ENCODE measurements at regions not wholly inside any gene's neighbourhood (a gene's known extent, or its start where the extent isn't known, plus 50 kb on each side); places are given as distances from the start of the nearest gene placed in this dataset.

- ChIA-PET POLR2A (no interaction called here), CTCF (interaction anchor here (0.8 to 1.1 kb wide), 2 partner anchors 182 to 194 kb away, joined by 3 read pairs; no protein-coding TSS in a partner anchor)
- H3K36me3 ChIP-seq (replicated peaks in 1 of 2; ENCODE audit: control insufficient read depth in 1 of 2, insufficient read depth in 2 of 2, low read length in 1 of 2), result no peaks in the 10 kb centered on the region
- no peaks in the 10 kb centered on the region for H3F3A ChIP-seq (replicated peaks; ENCODE audit: insufficient read depth)
- no peak overlapping the region for H3K4me2 ChIP-seq
- no peak for DNase-seq
- TF ChIP-seq JUND (IDR thresholded peaks at IDR 0.05) (no peak), TEAD4 (IDR thresholded peaks at IDR 0.05; ENCODE audit: borderline replicate concordance, insufficient read depth) (no peak), RCOR1 (IDR thresholded peaks at IDR 0.05; ENCODE audit: low read length) (no peak), FOXJ3 (CRISPR knock-in tag; IDR thresholded peaks at IDR 0.05) (no peak), CHD2 (IDR thresholded peaks at IDR 0.05; ENCODE audit: low read length, partially characterized antibody) (no peak), CTCF (IDR thresholded peaks at IDR 0.05) (no peak)
- TF ChIP-seq, protein P1, sequence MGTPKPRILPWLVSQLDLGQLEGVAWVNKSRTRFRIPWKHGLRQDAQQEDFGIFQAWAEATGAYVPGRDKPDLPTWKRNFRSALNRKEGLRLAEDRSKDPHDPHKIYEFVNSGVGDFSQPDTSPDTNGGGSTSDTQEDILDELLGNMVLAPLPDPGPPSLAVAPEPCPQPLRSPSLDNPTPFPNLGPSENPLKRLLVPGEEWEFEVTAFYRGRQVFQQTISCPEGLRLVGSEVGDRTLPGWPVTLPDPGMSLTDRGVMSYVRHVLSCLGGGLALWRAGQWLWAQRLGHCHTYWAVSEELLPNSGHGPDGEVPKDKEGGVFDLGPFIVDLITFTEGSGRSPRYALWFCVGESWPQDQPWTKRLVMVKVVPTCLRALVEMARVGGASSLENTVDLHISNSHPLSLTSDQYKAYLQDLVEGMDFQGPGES (IDR thresholded peaks at IDR 0.05; ENCODE audit: low read depth, low read length), result no peak
- no peaks in the 10 kb centered on the region for H3K9me2 ChIP-seq
- no peak overlapping the region for H2AFZ ChIP-seq (ENCODE audit: low read depth)
- no peaks in the 10 kb centered on the region for H3K79me2 ChIP-seq (ENCODE audit: insufficient read depth)
- no peaks in the 10 kb centered on the region for H3K9me3 ChIP-seq
- H3K27me3 ChIP-seq (ENCODE audit: insufficient read depth), result no peaks in the 10 kb centered on the region; the same call in 1 of the 2 replicates
- H3K27ac ChIP-seq (ENCODE audit: low read depth in 2 of 2, low read length in 1 of 2), result no peak overlapping the region
- no peak overlapping the region for H3K4me3 ChIP-seq (ENCODE audit: low read depth in 2 of 2, low read length in 1 of 2)
- no peaks in the 10 kb centered on the region for H3K4me1 ChIP-seq (ENCODE audit: control insufficient read depth in 1 of 2, insufficient read depth in 2 of 2, low read depth in 1 of 2, low read length in 1 of 2)
- H4K20me1 ChIP-seq (ENCODE audit: insufficient read depth), result no peaks in the 10 kb centered on the region
- no peak overlapping the region for H3K9ac ChIP-seq
- 0% methylated on average over 1 of the region's 1 CpG for WGBS (ENCODE audit: low lambda C conversion rate)
These were observed 712.9 kb downstream of the MECOM start for GRCh38 chr3:168950622-168951021.

DNA sequence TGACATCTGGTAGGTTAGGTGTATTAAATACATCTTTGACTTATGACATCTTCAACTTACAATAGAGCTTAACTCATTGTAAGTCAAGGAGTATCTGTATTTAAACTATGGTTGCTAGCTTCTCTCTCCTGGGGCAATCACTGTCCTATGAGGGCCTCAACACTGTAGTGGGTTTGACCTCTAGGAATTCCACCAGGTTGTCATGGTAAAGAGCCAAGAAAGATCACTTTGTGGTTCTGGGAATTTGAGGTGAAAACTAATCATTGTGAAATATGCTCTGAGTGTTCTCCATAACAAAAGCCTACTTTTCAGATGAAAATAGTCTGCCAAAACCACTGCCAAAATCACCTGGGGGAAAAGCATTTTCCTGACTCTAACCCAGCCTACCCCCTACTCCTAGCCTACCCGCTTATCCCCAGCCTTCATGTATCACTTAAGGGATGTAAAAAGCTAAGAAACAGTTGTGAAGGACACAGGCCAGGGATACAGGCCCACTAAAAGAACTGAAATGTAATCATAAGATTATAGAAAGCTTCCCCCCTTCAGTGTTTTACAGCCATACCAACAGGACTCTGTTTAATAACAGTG, 723.8 kb downstream of the MECOM start:
- Histone ChIP-seq H3F3A (replicated peaks; ENCODE audit: insufficient read depth) (no peaks in the 10 kb centered on the region), H2AFZ (ENCODE audit: low read depth) (no peak overlapping the region), H3K27me3 (ENCODE audit: insufficient read depth) (no peaks in the 10 kb centered on the region), H4K20me1 (ENCODE audit: insufficient read depth) (no peaks in the 10 kb centered on the region), H3K27ac (ENCODE audit: low read depth in 2 of 2, low read length in 1 of 2) (no peak overlapping the region), H3K79me2 (ENCODE audit: insufficient read depth) (no peaks in the 10 kb centered on the region), H3K9ac (no peak overlapping the region), H3K36me3 (replicated peaks in 1 of 2; ENCODE audit: control insufficient read depth in 1 of 2, insufficient read depth in 2 of 2, low read length in 1 of 2) (no peaks in the 10 kb centered on the region), H3K4me3 (ENCODE audit: low read depth in 2 of 2, low read length in 1 of 2) (no peak overlapping the region), H3K9me3 (no peaks in the 10 kb centered on the region), H3K4me1 (ENCODE audit: control insufficient read depth in 1 of 2, insufficient read depth in 2 of 2, low read depth in 1 of 2, low read length in 1 of 2) (no peaks in the 10 kb centered on the region), H3K4me2 (no peak overlapping the region), H3K9me2 (no peaks in the 10 kb centered on the region)
- ChIA-PET CTCF (interaction anchor here (1.0 kb wide), 1 partner anchor 729 kb away, joined by 3 read pairs; no protein-coding TSS in a partner anchor), POLR2A (no interaction called here)
- 10% methylated on average over 1 of the region's 1 CpG for WGBS (ENCODE audit: low lambda C conversion rate)
- no peak for DNase-seq
- TF ChIP-seq USF2 (IDR thresholded peaks at IDR 0.05; ENCODE audit: borderline replicate concordance, low read depth, low read length), result no peak
- TF ChIP-seq SMC3 (IDR thresholded peaks at IDR 0.05; ENCODE audit: low read depth, low read length), result no peak
- TF ChIP-seq NFIC (IDR thresholded peaks at IDR 0.05; ENCODE audit: borderline replicate concordance), result no peak
- TF ChIP-seq TAF1 (IDR thresholded peaks at IDR 0.05; ENCODE audit: borderline replicate concordance, low read depth, low read length), result no peak
- no peak for TF ChIP-seq CTCF (IDR thresholded peaks at IDR 0.05)
- TF ChIP-seq MEF2A (IDR thresholded peaks at IDR 0.05; ENCODE audit: borderline replicate concordance, low read depth), result no peak
- TF ChIP-seq, protein P1 (IDR thresholded peaks at IDR 0.05; ENCODE audit: low read depth, low read length), result no peak
- no peak for TF ChIP-seq USF1 (IDR thresholded peaks at IDR 0.05; ENCODE audit: borderline replicate concordance, low read depth)
- TF ChIP-seq JUND (IDR thresholded peaks at IDR 0.05), result no peak
- no peak for TF ChIP-seq ELF1 (IDR thresholded peaks at IDR 0.05)
- no peak for TF ChIP-seq EP300 (IDR thresholded peaks at IDR 0.05; ENCODE audit: borderline replicate concordance in 1 of 2, low read depth in 1 of 2, low read length in 1 of 2)

All from SK-N-SH (cell line).